GM18870 (cell line): ENCODE measurements at regions not wholly inside any gene's neighbourhood (a gene's known extent, or its start where the extent isn't known, plus 50 kb on each side); places are given as distances from the start of the nearest gene placed in this dataset.
"Not testable (repeated sequence)": the region's sequence is repeated elsewhere in the genome, so short reads cannot be mapped to it uniquely, and the experiment has no call there.

Experiments used
- ATAC-seq: cut with Tn5 transposase; IDR thresholded peaks from one replicate; pipeline ENCODE4 v1.9.1; 2021; ENCODE audit warnings: moderate library complexity; ENCODE audit not compliant: unreplicated experiment

- ATAC-seq: no peak
Observed at GRCh38 chr10:30765022-30765615, 135.6 kb upstream of the LYZL2 start.

- ATAC-seq: no peak
Observed at GRCh38 chr10:30763918-30764317, 134.4 kb upstream of the LYZL2 start.

GRCh38 chr10:30762620-30763019 lies 133.1 kb upstream of the LYZL2 start:
- ATAC-seq: no peak

GRCh38 chr10:30759423-30759822 lies 129.9 kb upstream of the LYZL2 start:
- ATAC-seq: no peak

GRCh38 chr10:30758338-30758737 lies 128.8 kb upstream of the LYZL2 start:
- ATAC-seq: no peak

- no peak for ATAC-seq
Observed at GRCh38 chr10:30756896-30757295, 127.3 kb upstream of the LYZL2 start.

GRCh38 chr10:30756151-30756550 lies 126.6 kb upstream of the LYZL2 start:
- ATAC-seq: no peak

- no peak for ATAC-seq
Observed at GRCh38 chr10:30755441-30755953, 125.9 kb upstream of the LYZL2 start.

GRCh38 chr10:30752481-30752881 lies 122.9 kb upstream of the LYZL2 start:
- no peak for ATAC-seq

- ATAC-seq: peak; percentile 58
Observed at GRCh38 chr10:30751678-30752331, 122.3 kb upstream of the LYZL2 start.

- ATAC-seq: peak; percentile 40
Observed at GRCh38 chr10:30750971-30751677, 121.6 kb upstream of the LYZL2 start.

GRCh38 chr10:30749385-30749784 lies 119.8 kb upstream of the LYZL2 start:
- ATAC-seq: no peak

- no peak for ATAC-seq
Observed at GRCh38 chr10:30748152-30748973, 118.8 kb upstream of the LYZL2 start.

- ATAC-seq: no peak
Observed at GRCh38 chr10:30747633-30748032, 118.1 kb upstream of the LYZL2 start.

- ATAC-seq: no peak
Observed at GRCh38 chr10:30745953-30746352, 116.4 kb upstream of the LYZL2 start.

- ATAC-seq: no peak
Observed at GRCh38 chr10:30744106-30744505, 114.6 kb upstream of the LYZL2 start.

- ATAC-seq: no peak
Observed at GRCh38 chr10:30743586-30743985, 114.0 kb upstream of the LYZL2 start.

GRCh38 chr10:30742471-30742870 lies 112.9 kb upstream of the LYZL2 start:
- ATAC-seq: peak; percentile 75

- ATAC-seq: not testable (repeated sequence)
Observed at GRCh38 chr10:30740774-30741173, 111.2 kb upstream of the LYZL2 start.

GRCh38 chr10:30738416-30738815 lies 108.9 kb upstream of the LYZL2 start:
- no peak for ATAC-seq

GRCh38 chr10:30737931-30738391 lies 108.4 kb upstream of the LYZL2 start:
- ATAC-seq: no peak
